H1 (cell line): ENCODE measurements at regions not wholly inside any gene's neighbourhood (a gene's known extent, or its start where the extent isn't known, plus 50 kb on each side); places are given as distances from the start of the nearest gene placed in this dataset.

Experiments
- NANOG ChIP-seq: IDR thresholded peaks from 2 replicates; pipeline ENCODE4 v1.6.1; 2011; ENCODE audit warnings: low read length, low read depth, mild to moderate bottlenecking, inconsistent platforms; ENCODE audit not compliant: insufficient read depth, poor library complexity, severe bottlenecking
- RXRA ChIP-seq: IDR thresholded peaks from 2 replicates; pipeline ENCODE4 v1.6.1; 2011; ENCODE audit warnings: low read depth, mild to moderate bottlenecking, low read length, moderate library complexity; ENCODE audit not compliant: insufficient read depth
- SP2 ChIP-seq: IDR thresholded peaks from 2 replicates; pipeline ENCODE4 v1.6.1; 2012; ENCODE audit warnings: mild to moderate bottlenecking, low read length, inconsistent platforms
- ZNF274 ChIP-seq: IDR thresholded peaks from 2 replicates; pipeline ENCODE4 v1.7.0; 2012; ENCODE audit warnings: low read length, borderline replicate concordance; ENCODE audit errors: extremely low read depth
- TF ChIP-seq, protein P1 (sequence below): IDR thresholded peaks from 2 replicates; pipeline ENCODE4 v1.6.1; 2012; ENCODE audit warnings: inconsistent platforms

GRCh38 chr6:6405997-6406714 lies 85.7 kb upstream of the F13A1 start (continued):
- TF ChIP-seq SP2 (no peak), ZNF274 (no peak), NANOG (no peak), RXRA (no peak)
- TF ChIP-seq, protein P1, sequence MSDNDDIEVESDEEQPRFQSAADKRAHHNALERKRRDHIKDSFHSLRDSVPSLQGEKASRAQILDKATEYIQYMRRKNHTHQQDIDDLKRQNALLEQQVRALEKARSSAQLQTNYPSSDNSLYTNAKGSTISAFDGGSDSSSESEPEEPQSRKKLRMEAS: no peak
- TF ChIP-seq, all 59 proteins: peak for 0
